HuH-7.5 (cell line): ENCODE measurements at regions not wholly inside any gene's neighbourhood (a gene's known extent, or its start where the extent isn't known, plus 50 kb on each side); places are given as distances from the start of the nearest gene placed in this dataset.

Experiments used
- DNase-seq: peaks from one replicate; pipeline ENCODE4 v3.0.0; 2011; ENCODE audit warnings: low spot score

DNA sequence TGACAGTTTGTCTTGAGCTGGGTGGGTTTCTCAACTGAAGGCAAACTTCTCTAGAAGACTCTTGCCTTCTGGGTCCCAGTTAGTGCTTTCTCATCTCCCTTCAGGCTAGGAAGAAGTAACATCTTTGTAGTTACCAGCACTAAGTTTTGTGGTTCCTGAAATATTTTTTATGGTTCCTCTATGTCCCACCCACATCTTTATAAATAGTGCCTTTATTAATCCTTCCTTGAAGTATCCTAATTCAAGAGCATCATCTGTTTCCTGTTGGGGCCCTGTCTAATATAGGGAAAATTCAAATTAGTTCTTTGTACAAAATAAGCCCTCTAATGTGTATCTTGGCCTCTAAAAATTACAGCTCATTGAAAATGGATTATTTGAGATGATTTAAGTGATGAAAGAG is 147.4 kb upstream of the MAOA start:
- no peak for DNase-seq

DNA sequence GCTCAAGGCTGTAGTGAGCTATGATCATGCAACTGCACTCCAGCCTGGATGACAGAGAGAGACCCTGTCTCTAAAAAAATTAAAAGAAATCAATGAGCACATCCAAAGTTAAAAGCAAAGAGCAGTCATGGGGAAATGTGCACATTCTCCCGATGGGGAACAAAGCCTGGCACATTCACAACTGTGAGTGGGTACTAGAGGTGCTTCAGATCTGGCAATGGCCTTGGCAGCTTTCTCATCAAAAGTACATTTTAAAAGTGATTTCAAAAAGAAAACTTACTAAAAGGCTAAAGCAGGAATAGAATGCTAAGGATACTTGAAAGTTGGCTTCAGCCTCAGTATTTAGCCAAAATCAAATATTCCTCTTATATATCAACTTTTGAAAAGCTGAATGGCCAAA is 145.9 kb upstream of the MAOA start:
- no peak for DNase-seq

DNA sequence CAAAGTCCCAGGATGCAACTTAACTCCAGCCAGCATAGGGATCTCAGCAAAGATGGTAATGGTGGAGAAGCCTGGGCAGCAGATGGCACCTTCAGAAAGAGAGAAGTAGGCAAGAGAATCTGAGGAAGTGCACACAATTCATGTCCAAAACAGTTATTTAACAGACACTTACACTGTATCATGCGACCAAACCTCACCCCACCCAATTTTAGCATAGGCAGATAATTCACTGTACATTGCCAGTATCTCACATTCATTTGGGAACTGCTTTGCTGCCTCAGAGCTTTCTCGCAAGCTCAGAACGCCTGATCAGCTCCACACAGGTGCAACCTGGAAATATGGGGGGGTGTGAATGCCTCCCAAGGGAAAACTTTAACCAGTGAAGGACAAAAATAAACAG is 143.0 kb upstream of the MAOA start:
- no peak for DNase-seq

DNA sequence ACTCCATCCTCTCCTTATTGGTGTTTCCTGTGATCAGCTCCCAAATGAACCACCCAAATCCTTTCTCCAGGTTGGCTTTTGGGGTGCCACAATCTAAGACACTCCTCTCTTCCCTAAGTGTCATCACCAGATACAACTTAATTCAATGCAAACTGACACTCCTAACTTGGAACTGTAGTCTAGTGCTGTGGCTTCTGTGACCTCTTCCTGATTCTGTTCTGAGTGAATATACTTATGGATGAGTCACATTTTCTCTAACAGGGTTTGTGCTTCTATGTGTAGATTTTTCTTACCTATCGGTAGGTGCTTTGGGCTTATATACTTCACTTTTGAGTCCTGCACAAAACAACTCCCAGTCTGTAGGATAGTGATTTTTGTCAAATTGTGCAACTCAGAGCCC is 141.3 kb upstream of the MAOA start:
- no peak for DNase-seq

DNA sequence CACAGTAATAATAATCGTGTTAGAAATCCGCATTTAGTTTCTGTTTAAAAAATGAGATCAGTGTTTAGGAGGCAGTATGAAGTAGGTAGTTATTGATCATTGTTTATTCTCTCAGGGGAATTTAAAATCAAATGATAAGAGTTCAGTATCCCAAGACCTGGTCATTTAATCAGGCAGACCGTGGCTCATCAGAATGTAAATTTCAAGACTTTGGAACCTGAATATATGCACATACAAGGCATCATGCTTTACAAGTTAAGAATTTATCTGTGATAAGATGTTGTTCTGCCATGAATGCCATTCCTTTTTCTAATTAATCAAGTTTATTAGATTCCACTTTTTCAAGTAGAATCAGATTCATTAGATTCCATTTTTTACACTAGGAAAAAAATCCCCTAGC is 133.5 kb upstream of the MAOA start:
- DNase-seq = no peak

DNA sequence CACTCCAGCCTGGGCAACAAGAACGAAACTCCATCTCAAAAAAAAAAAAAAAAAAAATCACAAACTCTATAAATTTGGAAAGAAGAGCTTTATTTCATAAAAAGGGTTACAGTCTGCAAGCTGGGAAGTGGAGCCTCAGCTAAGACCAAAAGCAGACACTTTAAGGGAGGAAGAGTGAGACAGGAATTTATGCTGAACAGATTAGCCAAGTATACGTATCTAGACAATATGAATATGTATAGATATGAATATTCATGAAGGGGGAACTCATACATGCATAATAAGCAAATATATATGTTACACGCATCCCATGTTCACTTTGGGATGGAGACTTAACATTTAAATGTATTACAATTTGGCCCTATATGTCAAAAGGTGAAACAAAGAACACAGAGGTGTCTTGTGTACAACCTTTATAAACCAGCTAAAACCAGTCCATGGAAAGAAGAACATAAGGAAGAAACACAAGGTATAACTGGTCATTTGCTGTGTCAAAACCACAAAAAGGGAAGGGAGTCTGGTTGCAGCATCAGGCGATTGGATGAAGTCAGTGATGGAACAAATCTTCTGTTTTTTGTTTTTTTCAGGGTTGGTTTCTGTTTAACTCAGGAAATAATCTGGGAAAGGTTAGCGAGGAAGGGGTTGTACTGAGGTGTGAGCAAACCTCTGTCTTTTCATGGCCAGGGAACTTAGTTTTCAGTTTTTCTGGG is 130.0 kb upstream of the MAOA start:
- no peak for DNase-seq

DNA sequence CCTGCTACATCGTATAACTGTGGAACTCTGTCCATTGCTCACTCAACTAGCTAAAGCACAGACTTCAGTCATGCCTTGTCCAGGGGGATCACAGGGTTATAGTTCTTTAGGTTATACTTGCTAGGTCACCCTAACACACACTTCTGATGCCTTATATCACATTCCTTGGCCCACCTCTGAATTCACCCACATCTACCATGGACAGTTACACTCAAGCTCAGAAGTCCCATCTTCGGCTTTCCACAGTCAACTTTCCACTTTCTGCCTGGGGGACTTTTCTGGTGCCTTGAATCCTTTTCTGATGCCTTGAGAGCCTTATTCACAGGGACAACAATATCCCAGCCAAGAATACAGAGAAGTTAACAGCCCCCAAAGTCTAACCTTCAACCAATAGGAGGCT is 129.2 kb upstream of the MAOA start:
- DNase-seq = no peak

DNA sequence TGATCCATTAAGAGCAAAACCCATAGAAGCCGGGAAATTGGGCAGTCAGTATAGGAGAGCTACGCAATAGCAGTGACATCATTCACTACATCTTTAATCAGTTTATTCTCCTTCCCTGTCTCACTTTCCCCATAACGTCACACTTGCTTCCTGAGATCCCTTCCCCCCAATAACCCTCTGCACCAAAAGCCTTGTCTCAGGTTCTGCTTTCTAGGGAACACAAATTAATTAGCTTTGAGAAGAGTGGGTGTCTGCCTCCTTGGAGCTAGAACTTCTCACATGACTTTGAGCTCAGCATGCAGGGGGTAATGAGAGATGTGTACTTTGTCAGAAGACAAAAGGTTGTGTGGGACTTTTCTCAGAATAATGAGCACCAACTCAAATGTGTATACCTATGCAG is 128.3 kb upstream of the MAOA start:
- DNase-seq = no peak

DNA sequence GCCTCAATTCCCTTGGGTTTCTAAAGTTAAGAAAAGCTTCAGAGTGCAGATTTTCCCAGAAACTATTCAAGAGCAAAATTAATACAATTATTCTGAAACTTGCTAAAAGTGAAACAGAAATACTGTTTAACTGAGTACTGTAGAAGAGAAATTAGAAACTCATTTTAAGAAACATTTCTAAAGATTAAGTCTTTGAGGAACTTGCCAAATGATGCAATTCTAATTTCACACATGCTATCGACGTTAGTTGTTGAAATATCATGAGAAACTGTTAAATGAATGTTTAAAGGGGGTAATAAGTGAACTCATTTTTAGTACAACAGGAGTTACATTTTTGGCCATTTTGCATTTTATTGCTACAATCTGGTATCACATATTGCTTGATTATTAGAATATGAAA is 125.3 kb upstream of the MAOA start:
- no peak for DNase-seq

DNA sequence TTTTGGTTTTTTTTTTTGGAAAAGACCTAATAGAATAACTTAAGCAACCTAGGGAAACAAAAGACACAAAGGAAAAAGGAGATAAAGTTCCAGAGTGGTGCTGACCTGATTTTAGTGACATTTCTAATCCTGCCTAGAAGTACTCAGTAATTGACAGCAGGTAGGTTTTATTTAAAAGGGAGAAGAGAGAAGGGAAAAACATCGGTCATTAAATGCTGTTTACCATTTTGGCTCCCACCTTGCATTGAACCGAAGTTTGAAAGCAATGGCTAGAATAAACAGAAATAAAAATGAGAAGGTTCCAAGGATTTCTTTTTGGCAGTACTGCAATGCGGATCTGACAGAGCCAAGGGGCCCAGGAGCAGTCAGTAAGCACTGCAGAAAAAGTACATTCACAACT is 115.8 kb upstream of the MAOA start:
- DNase-seq = no peak

DNA sequence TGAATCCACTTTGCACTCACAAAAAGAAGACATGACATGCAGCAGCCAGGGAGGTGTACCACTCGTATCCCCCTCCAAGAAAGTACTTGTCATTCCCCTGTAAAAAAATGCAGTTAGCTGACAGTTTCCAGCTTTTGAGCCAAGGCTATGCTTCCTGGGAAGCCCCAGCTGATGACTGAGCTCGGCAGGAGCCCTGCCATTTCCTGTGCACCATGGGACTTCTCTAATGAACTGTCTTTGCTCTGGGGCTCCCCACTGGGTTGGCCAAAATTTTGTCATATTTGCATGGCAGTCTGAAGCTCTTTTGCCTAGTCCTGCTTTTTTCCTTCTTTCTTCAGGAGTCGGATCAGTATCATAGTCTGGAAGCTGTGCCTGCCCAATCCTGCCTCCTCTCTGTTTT is 104.5 kb upstream of the MAOA start:
- no peak for DNase-seq

DNA sequence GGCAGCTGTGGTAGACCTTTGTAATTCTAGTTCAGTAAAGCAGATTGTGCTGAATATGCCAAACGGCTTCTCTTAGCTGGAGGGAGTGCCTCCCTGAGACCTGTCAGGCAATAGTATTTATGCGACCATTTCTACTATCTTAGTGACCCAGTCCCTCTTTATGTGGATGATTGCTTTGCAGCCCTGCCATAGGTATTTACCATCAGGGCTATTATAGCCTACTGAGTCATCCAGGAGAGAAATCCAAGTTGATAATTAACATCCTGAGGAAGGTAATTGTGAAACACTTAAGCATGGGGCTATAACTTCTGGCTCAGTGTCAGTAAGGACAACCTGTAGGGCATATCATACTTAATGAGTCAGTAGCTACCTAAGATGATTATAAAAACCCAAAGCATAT is 103.9 kb upstream of the MAOA start:
- peak; percentile 10 for DNase-seq

DNA sequence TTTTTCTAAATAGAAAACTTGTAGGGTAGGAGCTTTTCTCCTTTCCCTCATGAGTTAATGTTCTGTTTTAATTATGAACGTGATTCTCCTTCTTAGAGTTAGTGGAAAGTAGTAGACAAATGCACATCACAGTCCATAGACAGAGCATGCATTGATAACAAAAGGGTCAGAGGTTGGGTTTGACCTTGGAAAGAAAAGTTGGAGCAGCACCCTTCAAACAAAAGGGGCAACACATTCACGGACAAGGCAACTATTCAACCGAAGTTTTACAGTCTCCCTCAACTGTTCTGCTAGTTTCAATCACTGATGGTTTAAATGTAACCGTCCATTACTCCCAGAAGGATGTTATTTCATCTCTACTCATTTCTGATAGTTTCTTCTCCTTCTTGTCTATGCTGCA is 103.4 kb upstream of the MAOA start:
- DNase-seq = no peak

DNA sequence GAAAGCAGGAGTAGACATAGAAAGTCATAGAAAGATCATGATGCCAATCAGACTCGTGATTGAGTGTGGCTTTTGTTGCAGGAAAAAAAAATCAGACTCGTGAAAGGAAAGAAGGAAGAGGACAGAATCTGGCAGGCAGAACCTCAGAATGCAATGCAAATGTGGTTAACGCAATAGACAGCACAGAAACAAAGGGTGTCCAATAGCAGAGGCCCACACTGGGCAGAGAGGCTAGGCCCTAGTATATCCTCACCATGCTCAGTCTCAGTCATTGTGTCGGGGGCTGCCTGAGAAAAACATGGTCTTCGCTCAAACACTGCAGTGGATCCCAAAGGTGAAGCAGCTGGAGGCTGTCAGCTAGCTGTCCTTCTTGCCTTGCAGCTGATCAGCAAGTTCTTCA is 102.8 kb upstream of the MAOA start:
- DNase-seq = no peak

DNA sequence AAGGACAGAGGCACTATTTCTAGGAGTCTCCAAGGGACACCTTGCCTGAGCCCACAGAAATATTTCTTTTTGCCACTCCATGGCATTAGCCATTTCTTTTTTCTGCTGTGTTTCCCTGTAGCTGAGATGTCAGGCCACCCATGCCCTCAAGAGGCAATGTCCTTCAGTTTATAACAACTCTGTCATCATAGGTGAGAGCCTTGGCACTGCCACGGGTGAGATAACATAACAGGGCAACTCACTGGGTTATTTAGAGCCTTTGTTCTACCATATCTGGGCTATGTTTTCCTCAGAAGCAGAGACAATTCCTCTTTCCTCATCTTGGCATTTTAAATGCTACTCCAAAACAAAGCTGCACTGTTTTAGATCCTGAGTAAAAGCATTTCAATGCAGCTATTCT is 99.9 kb upstream of the MAOA start:
- no peak for DNase-seq

DNA sequence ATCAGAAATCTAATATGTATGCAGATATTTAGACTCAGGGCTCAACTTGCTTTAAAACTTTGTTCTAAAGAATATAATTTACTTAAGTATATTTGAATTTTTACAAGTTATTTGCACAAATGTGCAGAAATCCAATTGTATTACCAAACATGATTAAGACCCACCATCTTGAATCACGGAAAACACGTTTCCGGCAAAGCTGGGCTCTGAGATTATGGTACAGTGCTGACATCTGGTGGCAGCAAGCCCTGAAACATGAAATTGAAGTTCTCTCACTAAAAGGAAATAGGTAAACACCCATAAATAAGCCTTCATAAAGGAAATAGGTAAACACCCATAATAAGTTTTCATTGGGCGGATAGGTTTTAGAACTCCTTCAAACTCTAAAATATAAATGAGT is 98.3 kb upstream of the MAOA start:
- DNase-seq = peak; percentile 12

DNA sequence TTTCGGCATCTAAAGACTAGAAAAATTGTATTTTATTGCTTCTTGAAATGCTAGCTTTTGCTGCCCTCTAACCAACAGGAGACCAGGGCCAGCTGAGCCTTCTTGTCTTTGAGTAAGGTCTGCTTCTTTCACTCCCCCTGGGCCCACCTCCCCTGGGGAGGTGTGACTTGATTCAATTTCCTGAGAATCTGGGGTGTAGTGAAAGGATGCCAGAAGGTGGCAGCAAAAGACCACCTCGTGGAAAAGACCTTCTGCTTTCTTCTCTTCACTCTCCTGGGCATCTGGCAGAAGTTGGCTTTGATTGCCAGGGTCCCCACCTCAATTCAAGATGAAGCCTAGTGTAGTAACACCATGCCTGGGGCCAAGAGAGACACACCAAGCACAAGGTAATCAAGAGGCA is 96.5 kb upstream of the MAOA start:
- DNase-seq = no peak

DNA sequence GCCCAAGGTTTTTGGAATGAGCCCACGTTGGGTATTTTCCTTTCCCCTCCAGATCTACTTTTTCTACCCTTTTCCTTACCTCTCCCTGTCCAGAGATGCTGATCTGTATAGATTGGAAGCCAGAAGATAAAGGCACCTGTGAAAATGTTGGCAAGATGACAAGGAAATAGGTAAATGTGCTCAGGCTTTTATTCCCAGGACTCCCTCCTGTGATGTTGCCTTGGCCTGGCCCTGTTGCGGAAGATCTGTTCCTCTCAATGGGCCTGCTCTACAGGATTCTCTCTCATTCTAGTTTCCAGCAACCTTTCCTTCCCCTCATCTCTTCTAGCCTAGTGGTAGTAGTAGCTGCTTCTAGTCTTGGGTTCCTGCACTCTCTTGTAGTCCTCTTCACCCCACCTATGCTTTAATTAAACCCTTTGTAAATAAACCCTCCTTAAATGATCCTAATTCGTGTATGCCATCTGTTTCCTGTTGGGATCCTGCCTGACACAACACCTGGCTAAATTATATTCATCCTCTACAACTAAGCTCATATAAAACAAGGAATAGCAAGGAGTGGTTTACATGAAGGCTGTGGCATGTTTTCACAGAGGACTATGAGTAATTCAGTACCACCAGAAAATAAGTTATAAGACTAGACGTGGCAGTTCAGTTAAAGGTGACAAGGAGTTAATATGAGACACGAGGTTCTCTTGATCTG is 95.7 kb upstream of the MAOA start:
- DNase-seq = no peak

DNA sequence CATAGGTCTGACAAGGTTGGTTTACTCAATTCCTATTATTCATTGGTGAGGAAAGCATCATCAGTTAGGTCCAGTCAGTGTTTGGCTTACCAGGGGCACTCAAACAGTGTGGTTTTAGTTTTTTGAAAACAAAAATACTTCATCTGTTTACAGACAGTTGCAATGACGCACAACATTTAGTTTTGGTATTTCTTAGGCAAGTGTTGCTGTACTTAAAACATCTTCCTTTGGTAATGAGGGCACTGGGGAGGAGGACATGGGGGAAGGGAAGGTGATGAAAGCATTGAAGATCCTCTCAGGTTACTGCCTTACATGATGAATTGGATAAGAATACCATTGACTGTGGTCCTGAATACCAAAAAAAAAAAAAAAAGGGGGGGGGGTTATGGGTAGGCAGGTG is 93.7 kb upstream of the MAOA start:
- no peak for DNase-seq

DNA sequence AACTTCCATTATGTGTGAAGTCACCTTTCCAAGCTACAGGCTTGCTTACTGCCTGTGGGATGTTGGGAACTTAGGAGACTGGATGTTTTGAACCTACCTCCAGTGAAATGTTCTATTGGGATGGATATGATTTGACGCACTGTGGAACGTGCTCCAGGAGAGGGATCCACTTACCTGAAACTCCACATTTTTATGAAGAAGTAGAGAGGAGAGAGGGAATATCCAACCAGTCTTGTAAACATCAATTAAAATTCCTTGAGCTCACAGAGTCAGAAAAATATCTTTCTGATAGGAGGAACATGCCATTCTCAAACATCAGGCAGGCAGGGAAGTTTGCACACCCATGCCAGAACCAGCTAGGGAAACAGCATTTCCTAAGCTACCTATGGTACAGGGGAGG is 91.1 kb upstream of the MAOA start:
- no peak for DNase-seq

DNA sequence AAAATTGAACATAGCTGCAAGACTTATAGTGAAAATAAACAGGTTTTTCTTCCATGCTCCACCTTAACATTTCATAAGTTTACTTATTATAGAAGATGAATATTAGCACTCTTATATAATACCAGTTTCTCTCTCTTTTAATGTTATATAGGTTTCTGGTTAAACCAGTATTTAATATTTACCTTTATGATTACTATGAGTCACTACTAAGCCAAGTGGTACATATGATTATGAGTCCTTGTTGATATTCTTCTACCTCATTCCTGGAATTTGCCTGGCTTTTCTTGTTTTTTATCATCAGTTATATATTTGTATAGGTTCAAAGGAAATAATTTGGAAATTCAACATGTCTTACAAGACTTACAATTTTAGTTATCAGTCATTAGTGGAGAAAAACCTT is 89.9 kb upstream of the MAOA start:
- no peak for DNase-seq

DNA sequence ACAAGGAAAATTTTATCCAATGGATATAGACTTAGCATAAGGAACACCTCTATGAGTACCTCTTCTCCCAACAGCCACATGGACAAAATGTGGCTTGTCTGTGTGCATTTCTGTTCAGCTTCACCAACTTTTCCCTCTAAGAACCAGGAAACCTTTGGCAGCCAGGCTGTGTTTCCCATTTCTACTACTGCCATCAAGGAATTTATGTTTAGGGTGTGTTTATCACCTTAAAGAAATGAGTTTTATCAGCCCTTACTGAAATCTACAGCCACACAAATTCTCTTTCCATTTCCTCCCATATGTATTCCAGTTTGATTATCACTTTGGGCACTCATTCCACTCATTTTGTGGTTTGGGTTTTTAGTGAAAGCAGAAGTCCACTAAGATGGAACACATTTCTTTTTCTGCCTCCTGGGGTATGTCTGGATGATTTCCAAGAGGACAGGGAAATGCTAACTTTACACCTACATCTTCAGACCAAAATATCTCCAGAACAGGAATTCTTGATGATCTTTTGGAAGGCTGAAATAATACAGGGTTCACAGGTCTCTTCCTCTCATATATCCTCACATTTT is 82.6 kb upstream of the MAOA start:
- DNase-seq = no peak

DNA sequence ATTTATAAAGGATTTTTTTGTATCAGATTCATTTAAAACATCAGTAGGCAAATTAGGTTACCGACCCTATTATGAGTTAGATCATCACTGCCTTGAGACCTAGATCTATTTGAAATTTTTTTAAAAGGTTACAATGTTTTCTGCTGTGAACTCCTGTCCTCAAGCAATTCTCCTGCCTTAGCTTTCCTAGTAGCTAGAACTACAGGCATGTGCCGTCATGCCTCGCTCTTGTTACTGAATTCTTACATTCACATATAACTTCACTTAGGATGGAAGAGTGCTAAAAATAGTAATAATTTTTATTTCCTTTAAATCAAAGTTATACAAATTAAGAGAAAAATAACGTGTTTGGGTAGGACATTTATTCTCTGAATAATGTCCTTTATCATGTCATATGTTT is 75.5 kb upstream of the MAOA start:
- DNase-seq = no peak

DNA sequence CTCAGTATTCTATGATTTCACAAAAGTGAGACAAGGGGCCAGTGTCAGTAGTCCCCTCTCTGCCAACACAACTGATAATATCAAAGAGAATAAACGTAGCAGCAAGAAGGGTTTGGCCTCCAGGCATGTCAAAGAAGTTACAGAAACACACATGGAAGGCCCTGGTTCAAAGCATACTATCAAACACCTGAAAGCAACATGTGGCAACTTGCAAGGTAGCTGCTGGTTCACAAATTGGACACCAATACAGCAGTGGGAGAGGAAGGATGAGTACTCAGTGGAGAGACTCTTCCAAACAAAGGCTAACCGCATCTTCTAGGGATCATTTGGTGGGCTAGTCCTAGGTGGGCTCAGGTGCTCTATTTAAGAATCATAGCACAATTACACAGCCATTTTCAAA is 74.9 kb upstream of the MAOA start:
- DNase-seq = no peak
